HG03039 (cell line): ENCODE measurements at regions not wholly inside any gene's neighbourhood (a gene's known extent, or its start where the extent isn't known, plus 50 kb on each side); places are given as distances from the start of the nearest gene placed in this dataset.

Source experiments
- ATAC-seq: cut with Tn5 transposase; IDR thresholded peaks from one replicate; pipeline ENCODE4 v1.9.1; 2021; ENCODE audit warnings: mild to moderate bottlenecking, moderate library complexity; ENCODE audit not compliant: unreplicated experiment

DNA sequence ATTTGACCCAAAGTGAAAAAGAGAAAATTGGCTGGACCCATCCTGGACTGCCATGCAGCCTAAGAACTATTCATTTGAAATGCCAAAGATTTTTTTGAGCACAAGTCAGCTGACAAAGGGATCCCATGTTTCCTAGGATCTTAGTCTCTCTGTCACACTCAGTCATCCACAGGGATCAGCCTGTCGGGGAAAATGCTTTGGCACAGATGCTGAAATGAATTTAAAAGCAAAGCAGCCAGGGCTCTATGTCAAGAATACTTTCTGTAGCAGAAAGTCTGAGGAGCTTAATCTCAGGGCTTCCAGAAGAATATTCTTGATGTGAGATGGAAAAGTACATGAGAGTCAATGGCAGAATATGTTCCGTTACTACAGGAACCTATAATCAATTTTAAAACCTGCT, 1900.8 kb downstream of the MRPL39 start:
- no peak for ATAC-seq

- no peak for ATAC-seq
Observed at GRCh38 chr21:23699402-23699801, 1907.9 kb downstream of the MRPL39 start.

DNA sequence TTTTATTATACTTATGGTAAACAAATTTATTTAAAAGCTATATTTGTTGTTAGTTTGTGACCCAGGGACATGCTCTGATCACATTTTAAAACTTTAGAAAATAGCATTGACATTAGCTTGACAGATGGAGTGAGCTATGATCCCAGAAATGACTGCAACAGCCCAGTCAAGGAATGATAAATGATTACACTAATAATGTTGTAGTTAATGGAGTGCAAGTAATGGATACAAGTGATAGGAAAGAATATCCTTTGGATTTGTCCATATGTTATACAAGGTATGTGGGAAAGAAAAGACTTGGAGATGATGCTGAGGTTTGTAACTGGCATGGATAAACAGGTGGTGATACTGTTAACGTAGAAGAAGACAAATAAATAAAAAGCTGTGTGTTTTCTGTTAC, 1908.7 kb downstream of the MRPL39 start:
- ATAC-seq: no peak

GRCh38 chr21:23695443-23695842, 1911.8 kb downstream of the MRPL39 start:
- no peak for ATAC-seq

GRCh38 chr21:23694390-23694789, 1912.9 kb downstream of the MRPL39 start:
- no peak for ATAC-seq

- ATAC-seq: no peak
Observed at GRCh38 chr21:23690316-23690715, 1917.0 kb downstream of the MRPL39 start.

- no peak for ATAC-seq
Observed at GRCh38 chr21:23686737-23687523, 1920.4 kb downstream of the MRPL39 start.

DNA sequence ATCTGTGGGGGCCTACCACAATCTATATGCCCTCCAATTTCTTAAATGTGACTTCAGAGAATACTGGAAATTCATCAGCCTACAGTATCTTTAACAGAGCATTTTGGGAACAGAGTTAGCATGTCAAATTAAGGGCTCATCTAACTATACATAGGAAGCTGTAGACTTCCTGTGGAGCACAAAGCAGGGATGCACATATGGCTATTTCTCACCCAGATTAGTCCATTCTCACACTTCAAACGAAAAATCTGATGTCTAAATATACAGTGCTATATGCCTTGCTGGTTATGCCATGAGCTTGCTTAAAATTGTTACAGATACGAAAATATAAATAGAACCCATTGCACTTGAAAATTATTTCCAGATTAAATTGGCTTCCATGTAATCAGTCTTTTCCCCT, 1922.8 kb downstream of the MRPL39 start:
- ATAC-seq: no peak

- ATAC-seq: no peak
Observed at GRCh38 chr21:23664193-23664694, 1943.0 kb downstream of the MRPL39 start.

DNA sequence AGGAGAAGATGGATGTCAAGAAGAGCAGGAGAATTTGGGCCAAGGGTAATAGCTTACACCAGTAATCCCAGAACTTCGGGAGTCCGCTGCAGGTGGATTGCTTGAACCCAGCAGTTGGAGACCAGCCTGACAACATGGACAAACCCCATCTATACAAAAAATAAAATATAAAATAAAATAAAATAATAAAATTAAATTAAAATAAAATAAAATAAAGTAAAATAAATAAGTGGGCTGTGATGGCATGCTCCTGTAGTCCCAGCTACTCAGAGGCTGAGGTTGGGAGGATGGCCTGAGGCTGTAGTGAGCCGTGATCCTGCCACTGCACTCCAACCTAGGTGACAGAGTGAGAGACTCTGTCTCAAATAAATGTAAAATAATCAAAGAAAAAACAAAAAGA, 1946.7 kb downstream of the MRPL39 start:
- ATAC-seq: no peak

GRCh38 chr21:23644768-23645167, 1962.5 kb downstream of the MRPL39 start:
- ATAC-seq: no peak

DNA sequence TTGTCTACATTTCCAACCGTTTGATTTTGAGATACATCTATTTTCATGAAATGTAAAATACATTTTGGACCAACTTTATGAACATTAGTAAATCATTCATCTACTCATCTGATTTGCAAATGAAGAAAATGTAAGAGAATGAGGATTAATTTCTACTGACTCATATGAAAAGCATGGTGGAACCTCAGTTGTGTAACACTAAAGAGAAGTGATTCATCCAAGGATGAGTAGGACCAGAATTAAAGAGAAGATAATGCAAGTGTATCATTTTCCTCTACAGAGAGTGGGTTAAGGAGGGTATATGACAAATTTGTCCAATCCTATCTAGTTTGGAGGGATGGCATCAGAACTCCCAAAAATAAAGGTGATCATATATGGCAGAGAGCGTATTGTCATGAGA, 1967.6 kb downstream of the MRPL39 start:
- ATAC-seq: no peak

DNA sequence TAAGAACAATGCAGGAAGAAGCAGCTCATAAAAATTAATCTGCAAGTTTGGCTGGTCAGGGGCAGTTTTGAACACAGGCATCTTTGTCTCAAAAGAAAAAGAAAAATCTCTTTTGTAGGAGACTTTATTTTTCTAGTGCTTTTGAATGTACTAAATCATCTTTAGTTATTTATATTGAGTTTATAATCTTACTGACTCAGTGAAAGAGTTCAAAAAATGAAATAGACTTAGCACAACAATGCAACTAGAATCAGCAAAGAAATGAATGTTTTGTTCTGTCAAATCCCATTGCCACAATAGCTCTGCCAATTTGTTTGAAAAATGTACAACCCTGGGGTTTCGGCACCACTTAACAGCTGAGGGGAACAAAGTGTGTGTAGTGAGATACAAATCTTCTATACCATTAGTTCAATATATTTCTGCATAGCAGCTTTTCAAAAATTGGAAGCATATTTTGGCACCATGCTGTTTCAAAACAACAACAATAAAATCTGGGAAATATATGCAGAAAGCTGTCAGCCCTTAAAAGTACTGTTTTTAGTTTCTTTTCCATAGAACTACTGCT, 1969.1 kb downstream of the MRPL39 start:
- ATAC-seq: no peak

- no peak for ATAC-seq
Observed at GRCh38 chr21:23633447-23633940, 1973.8 kb downstream of the MRPL39 start.

- no peak for ATAC-seq
Observed at GRCh38 chr21:23624281-23624680, 1983.0 kb downstream of the MRPL39 start.

DNA sequence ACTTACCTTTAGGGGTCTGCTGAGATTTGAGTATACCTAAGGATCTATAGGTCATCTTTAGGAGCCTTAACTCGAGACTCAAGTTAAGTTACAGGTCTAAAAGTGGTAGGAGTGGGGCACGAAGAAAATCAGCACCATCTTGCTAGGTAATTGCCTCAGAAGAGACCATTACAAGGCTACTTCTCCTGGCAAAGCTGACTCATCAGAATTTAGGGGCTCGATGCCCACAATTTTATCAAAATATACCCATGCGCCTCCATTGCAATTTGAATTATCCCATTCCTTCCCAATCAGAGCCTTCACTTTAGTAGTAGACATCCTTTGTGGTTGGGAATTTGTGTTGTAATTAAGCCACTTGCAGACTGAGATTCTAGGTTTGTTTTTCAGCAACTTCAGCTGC, 1994.3 kb downstream of the MRPL39 start:
- ATAC-seq: no peak

GRCh38 chr21:23612210-23612609, 1995.1 kb downstream of the MRPL39 start:
- ATAC-seq: no peak

GRCh38 chr21:23607782-23608431, 1999.4 kb downstream of the MRPL39 start:
- no peak for ATAC-seq

- ATAC-seq: no peak
Observed at GRCh38 chr21:23601549-23601948, 2005.7 kb downstream of the MRPL39 start.

DNA sequence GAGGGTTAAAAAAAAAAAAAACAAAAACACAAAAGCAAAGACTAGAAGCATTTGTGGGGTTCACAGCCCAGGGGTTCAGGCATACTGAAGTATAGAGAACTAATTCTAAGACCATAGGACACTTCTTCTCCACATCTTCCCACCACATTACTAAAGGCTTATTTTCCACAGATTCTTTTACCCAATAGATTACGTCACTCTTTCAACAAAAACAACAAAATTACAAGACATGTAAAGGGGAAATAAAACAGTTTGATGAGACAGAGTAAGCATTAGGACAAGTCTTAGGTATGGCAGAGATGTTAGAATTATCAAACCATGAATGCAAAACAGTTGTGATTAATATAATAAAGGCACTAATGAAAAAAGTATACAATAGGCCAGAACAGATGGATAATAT, 2013.7 kb downstream of the MRPL39 start:
- ATAC-seq: no peak

GRCh38 chr21:23585419-23585818, 2021.9 kb downstream of the MRPL39 start:
- ATAC-seq: no peak

- ATAC-seq: no peak
Observed at GRCh38 chr21:23579573-23579972, 2027.7 kb downstream of the MRPL39 start.
